ENCODE measurements at regions not wholly inside any gene's neighbourhood (a gene's known extent, or its start where the extent isn't known, plus 50 kb on each side); places are given as distances from the start of the nearest gene placed in this dataset.

DNA sequence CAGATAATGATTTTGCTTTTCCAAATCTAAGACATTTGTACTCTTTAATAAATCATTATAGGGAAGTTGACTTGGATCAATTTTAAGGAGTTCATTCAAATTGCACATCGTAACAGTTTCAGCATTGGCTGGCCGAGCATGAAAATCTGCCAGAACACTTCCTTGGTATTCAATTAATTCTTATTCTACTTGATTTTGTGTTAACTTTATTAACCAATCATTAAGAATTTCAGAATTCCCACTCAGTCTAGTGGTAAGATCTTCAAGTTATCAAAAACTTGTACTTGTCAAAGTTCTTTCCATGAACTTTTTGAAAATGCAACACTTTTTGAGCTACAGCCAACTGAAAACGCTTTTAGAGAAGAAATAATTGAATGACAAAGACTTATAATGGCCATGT is 565.8 kb downstream of the TLE1 start:
- Histone ChIP-seq H4K20me1 (ENCODE audit: insufficient read depth) (no peaks in the 10 kb centered on the region), H3K27ac (no peak overlapping the region), H2AFZ (no peak overlapping the region), H3K9me2 (ENCODE audit: insufficient read depth) (no peaks in the 10 kb centered on the region), H3K4me1 (replicated peaks; ENCODE audit: insufficient read depth) (peaks cover 27% of the 10 kb centered on the region), H3K27me3 (ENCODE audit: insufficient read depth, low read depth) (no peaks in the 10 kb centered on the region), H3K9me3 (ENCODE audit: insufficient read depth, low read depth) (peaks cover 30% of the 10 kb centered on the region; the same call in 1 of the 2 replicates), H3F3A (ENCODE audit: insufficient read depth, low read depth) (peaks cover 20% of the 10 kb centered on the region), H3K79me2 (ENCODE audit: low read depth) (no peaks in the 10 kb centered on the region), H3K4me2 (no peak overlapping the region), H3K36me3 (ENCODE audit: low read depth) (0 out of 2 replicates have a peak, but pooled peaks cover 3% of the 10 kb centered on the region), H3K4me3 (no peak overlapping the region)
- intact Hi-C loops (cut with micrococcal nuclease; ENCODE audit: unreplicated experiment) = no loop called here
- CTCF ChIA-PET = no interaction called here
- BruUV-seq (replicated peaks) = no TSS peak
- no peak for DNase-seq
- TF ChIP-seq, protein P1, sequence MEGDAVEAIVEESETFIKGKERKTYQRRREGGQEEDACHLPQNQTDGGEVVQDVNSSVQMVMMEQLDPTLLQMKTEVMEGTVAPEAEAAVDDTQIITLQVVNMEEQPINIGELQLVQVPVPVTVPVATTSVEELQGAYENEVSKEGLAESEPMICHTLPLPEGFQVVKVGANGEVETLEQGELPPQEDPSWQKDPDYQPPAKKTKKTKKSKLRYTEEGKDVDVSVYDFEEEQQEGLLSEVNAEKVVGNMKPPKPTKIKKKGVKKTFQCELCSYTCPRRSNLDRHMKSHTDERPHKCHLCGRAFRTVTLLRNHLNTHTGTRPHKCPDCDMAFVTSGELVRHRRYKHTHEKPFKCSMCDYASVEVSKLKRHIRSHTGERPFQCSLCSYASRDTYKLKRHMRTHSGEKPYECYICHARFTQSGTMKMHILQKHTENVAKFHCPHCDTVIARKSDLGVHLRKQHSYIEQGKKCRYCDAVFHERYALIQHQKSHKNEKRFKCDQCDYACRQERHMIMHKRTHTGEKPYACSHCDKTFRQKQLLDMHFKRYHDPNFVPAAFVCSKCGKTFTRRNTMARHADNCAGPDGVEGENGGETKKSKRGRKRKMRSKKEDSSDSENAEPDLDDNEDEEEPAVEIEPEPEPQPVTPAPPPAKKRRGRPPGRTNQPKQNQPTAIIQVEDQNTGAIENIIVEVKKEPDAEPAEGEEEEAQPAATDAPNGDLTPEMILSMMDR (conservative IDR thresholded peaks at IDR 0.05) = no peak
- no peak for TF ChIP-seq EZH2 (IDR thresholded peaks at IDR 0.05; ENCODE audit: low read depth)
- POLR2A ChIA-PET (ENCODE audit: unreplicated experiment) = no interaction called here

- H3K4me2 ChIP-seq = no peak overlapping the region
- no peak overlapping the region for H2AFZ ChIP-seq
- peaks cover 20% of the 10 kb centered on the region for H3F3A ChIP-seq (ENCODE audit: insufficient read depth, low read depth)
- ChIA-PET CTCF (no interaction called here), POLR2A (ENCODE audit: unreplicated experiment) (no interaction called here)
- intact Hi-C loops (cut with micrococcal nuclease; ENCODE audit: unreplicated experiment) = no loop called here
- no peak overlapping the region for H3K4me3 ChIP-seq
- H3K27ac ChIP-seq = no peak overlapping the region
- peaks cover 27% of the 10 kb centered on the region for H3K4me1 ChIP-seq (replicated peaks; ENCODE audit: insufficient read depth)
- H3K9me3 ChIP-seq (ENCODE audit: insufficient read depth, low read depth) = peaks cover 30% of the 10 kb centered on the region; the same call in 1 of the 2 replicates
- no peak for TF ChIP-seq EZH2 (IDR thresholded peaks at IDR 0.05; ENCODE audit: low read depth)
- TF ChIP-seq, protein P1 (conservative IDR thresholded peaks at IDR 0.05) = no peak
- no peaks in the 10 kb centered on the region for H4K20me1 ChIP-seq (ENCODE audit: insufficient read depth)
- 0 out of 2 replicates have a peak, but pooled peaks cover 3% of the 10 kb centered on the region for H3K36me3 ChIP-seq (ENCODE audit: low read depth)
- H3K27me3 ChIP-seq (ENCODE audit: insufficient read depth, low read depth) = no peaks in the 10 kb centered on the region
- H3K79me2 ChIP-seq (ENCODE audit: low read depth) = no peaks in the 10 kb centered on the region
- no peaks in the 10 kb centered on the region for H3K9me2 ChIP-seq (ENCODE audit: insufficient read depth)
- no peak for DNase-seq
- no TSS peak for BruUV-seq (replicated peaks)
Measured at GRCh38 chr9:81122749-81123148, 566.6 kb downstream of the TLE1 start.

DNA sequence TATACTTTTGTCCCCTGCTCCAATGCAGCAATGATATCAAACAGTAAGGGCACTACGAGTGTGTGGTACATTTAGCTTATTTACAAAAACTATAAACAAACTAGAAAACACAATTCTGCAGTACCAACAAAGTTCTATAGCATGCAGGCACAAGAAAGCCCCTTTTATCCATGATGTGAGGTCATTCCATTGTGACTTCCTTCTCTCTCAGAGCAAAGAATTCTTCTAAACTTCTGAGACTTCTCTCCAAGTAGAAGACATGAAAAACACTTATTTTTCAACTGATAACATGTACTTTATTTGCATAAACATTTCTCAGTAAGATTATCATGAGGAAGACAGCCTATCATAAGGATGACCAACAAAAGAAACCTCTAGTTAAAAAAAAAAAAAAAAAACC is 569.8 kb downstream of the TLE1 start:
- CTCF ChIA-PET = no interaction called here
- intact Hi-C loops (cut with micrococcal nuclease; ENCODE audit: unreplicated experiment) = no loop called here
- no peak for DNase-seq

More for the DNA sequence above, 569.8 kb downstream of the TLE1 start:
- no peak for TF ChIP-seq EZH2 (IDR thresholded peaks at IDR 0.05; ENCODE audit: low read depth)
- TF ChIP-seq, protein P1 (conservative IDR thresholded peaks at IDR 0.05) = no peak
- Histone ChIP-seq H3K27me3 (ENCODE audit: insufficient read depth, low read depth) (no peaks in the 10 kb centered on the region), H3K4me1 (replicated peaks; ENCODE audit: insufficient read depth) (peaks cover 3% of the 10 kb centered on the region), H3K79me2 (ENCODE audit: low read depth) (no peaks in the 10 kb centered on the region), H3F3A (ENCODE audit: insufficient read depth, low read depth) (no peaks in the 10 kb centered on the region), H3K4me3 (no peak overlapping the region), H3K36me3 (ENCODE audit: low read depth) (0 out of 2 replicates have a peak, but pooled peaks cover 3% of the 10 kb centered on the region), H4K20me1 (ENCODE audit: insufficient read depth) (no peaks in the 10 kb centered on the region), H3K9me3 (ENCODE audit: insufficient read depth, low read depth) (peaks cover 25% of the 10 kb centered on the region; the same call in 1 of the 2 replicates), H3K9me2 (ENCODE audit: insufficient read depth) (no peaks in the 10 kb centered on the region), H3K27ac (no peak overlapping the region), H2AFZ (no peak overlapping the region), H3K4me2 (no peak overlapping the region)
- BruUV-seq (replicated peaks) = no TSS peak
- POLR2A ChIA-PET (ENCODE audit: unreplicated experiment) = no interaction called here
